WI38 (cell line): ENCODE measurements at regions not wholly inside any gene's neighbourhood (a gene's known extent, or its start where the extent isn't known, plus 50 kb on each side); places are given as distances from the start of the nearest gene placed in this dataset.
"Not testable (repeated sequence)": the region's sequence is repeated elsewhere in the genome, so short reads cannot be mapped to it uniquely, and the experiment has no call there.

Source experiments
- H3K4me3 ChIP-seq: 2 replicates; pipeline ENCODE4 v1.5.1; 2011; ENCODE audit warnings: low read depth, mild to moderate bottlenecking, control low read depth, low read length
- CTCF ChIP-seq: IDR thresholded peaks from 2 replicates; pipeline ENCODE4 v1.5.1; 2012; ENCODE audit warnings: low read depth, mild to moderate bottlenecking, control low read depth, low read length

GRCh38 chr1:10878469-10878868 is 82.0 kb upstream of the CASZ1 start:
- no peak for TF ChIP-seq CTCF
- H3K4me3 ChIP-seq = no peak overlapping the region

- H3K4me3 ChIP-seq = no peak overlapping the region
- no peak for TF ChIP-seq CTCF
These were observed 83.6 kb upstream of the CASZ1 start for GRCh38 chr1:10880063-10880462.

GRCh38 chr1:10881046-10881445 is 84.6 kb upstream of the CASZ1 start:
- TF ChIP-seq CTCF = no peak
- no peak overlapping the region for H3K4me3 ChIP-seq

GRCh38 chr1:10882069-10882468 is 85.6 kb upstream of the CASZ1 start:
- H3K4me3 ChIP-seq = no peak overlapping the region
- no peak for TF ChIP-seq CTCF

GRCh38 chr1:10887032-10887431 is 90.6 kb upstream of the CASZ1 start:
- H3K4me3 ChIP-seq = not testable (repeated sequence)

GRCh38 chr1:10888291-10888690 is 91.8 kb upstream of the CASZ1 start:
- no peak overlapping the region for H3K4me3 ChIP-seq
- TF ChIP-seq CTCF = no peak

GRCh38 chr1:10888791-10889649 is 92.6 kb upstream of the CASZ1 start:
- H3K4me3 ChIP-seq = no peak overlapping the region
- no peak for TF ChIP-seq CTCF
